Sigmoid colon (tissue), 6 donors: ENCODE measurements at regions not wholly inside any gene's neighbourhood (a gene's known extent, or its start where the extent isn't known, plus 50 kb on each side); places are given as distances from the start of the nearest gene placed in this dataset.

Experiments
- DNase-seq: peaks from one replicate; pipeline ENCODE4 v3.0.0-alpha.2; 2019
- H3K27ac ChIP-seq, 4 donors: fragments of 200-600 bp; sonication (generic); one replicate each; pipeline ENCODE4 v1.5.1; 2016 to 2019; ENCODE audit warnings: mild to moderate bottlenecking in 1 of 4
- H3K27me3 ChIP-seq, 3 donors: fragments of 200-600 bp; sonication (generic); one replicate each; pipeline ENCODE4 v1.5.1; 2019; ENCODE audit warnings: mild to moderate bottlenecking in 1 of 3
- H3K36me3 ChIP-seq, 4 donors: fragments of 200-600 bp; sonication (generic); one replicate each; pipeline ENCODE4 v1.5.1; 2016 to 2019
- H3K4me1 ChIP-seq, 4 donors: fragments of 200-600 bp; sonication (generic); one replicate each; pipeline ENCODE4 v1.5.1; 2017 to 2019
- H3K4me3 ChIP-seq, 4 donors: fragments of 200-600 bp; sonication (generic); one replicate each; pipeline ENCODE4 v1.5.1; 2017 to 2019; ENCODE audit warnings: mild to moderate bottlenecking in 2 of 4, moderate library complexity in 1 of 4
- H3K9me3 ChIP-seq, 4 donors: fragments of 200-600 bp in 3 of 4; sonication (generic) in 3 of 4; one replicate each; pipeline versions ENCODE4 v1.5.1 to v1.6.1; 2013 to 2019
- CTCF ChIP-seq, 4 experiments: fragments of 450-650 bp in 3 of 4; fragments of 200-600 bp in 1 of 4; IDR thresholded peaks; one replicate each; pipeline ENCODE4 v1.5.1; 2016 to 2019; ENCODE audit warnings: antibody characterized with exemption in 4 of 4, mild to moderate bottlenecking in 3 of 4, moderate library complexity in 2 of 4
- EP300 ChIP-seq, 4 donors: sonication (generic); formaldehyde crosslinking; IDR thresholded peaks; one replicate each; pipeline ENCODE4 v1.6.1; 2017; ENCODE audit warnings: antibody characterized with exemption in 4 of 4
- POLR2A ChIP-seq, 2 donors: fragments of 450-650 bp; IDR thresholded peaks; one replicate each; pipeline ENCODE4 v1.6.1; 2016; ENCODE audit warnings: antibody characterized with exemption in 2 of 2, mild to moderate bottlenecking in 2 of 2, moderate library complexity in 2 of 2
- POLR2AphosphoS5 ChIP-seq, 4 donors: sonication (generic); formaldehyde crosslinking; IDR thresholded peaks; one replicate each; pipeline ENCODE4 v1.6.1; 2017; ENCODE audit warnings: antibody characterized with exemption in 4 of 4
- WGBS, 2 donors: extraction: QIAGEN DNeasy Blood & Tissue Kit; methylation state at CpG; one replicate each; pipeline ENCODE4 v1.1.7; 2013; 5-methylcytosine and 5-hydroxymethylcytosine counted together
- intact Hi-C: fragments of 100-400 bp; cut with DNase I; formaldehyde crosslinking; loops from one replicate; pipeline ENCODE4 v1.15.1; 2023
- donor health status: healthy with polysubstance abuse.
- donor health status: healthy.

- 73 to 76% methylated on average over 6 of the region's 6 CpGs for WGBS, 2 donors
- no peaks in the 10 kb centered on the region for H3K4me1 ChIP-seq
- no peak for TF ChIP-seq POLR2AphosphoS5 (IDR thresholded peaks at IDR 0.05)
- no peak for TF ChIP-seq EP300 (IDR thresholded peaks at IDR 0.05)
- no peak for TF ChIP-seq CTCF (IDR thresholded peaks at IDR 0.05)
- no peak for TF ChIP-seq POLR2A (IDR thresholded peaks at IDR 0.05)
- intact Hi-C loops: no loop called here
- no peak overlapping the region for H3K4me3 ChIP-seq
- no peaks in the 10 kb centered on the region for H3K36me3 ChIP-seq
- no peak overlapping the region for H3K27ac ChIP-seq
- DNase-seq: no peak
- H3K27me3 ChIP-seq: no peaks in the 10 kb centered on the region
- H3K9me3 ChIP-seq: peaks cover 0 to under 1% (median under 1%) of the 10 kb centered on the region in 4 donors
Measured at GRCh38 chr2:71952572-71953188, 195.0 kb downstream of the CYP26B1 start.

GRCh38 chr2:71951718-71952404, 195.8 kb downstream of the CYP26B1 start:
- intact Hi-C loops: no loop called here
- no peak overlapping the region for H3K27ac ChIP-seq
- WGBS, 2 donors: 94 to 97% methylated on average over 3 of the region's 3 CpGs

DNA sequence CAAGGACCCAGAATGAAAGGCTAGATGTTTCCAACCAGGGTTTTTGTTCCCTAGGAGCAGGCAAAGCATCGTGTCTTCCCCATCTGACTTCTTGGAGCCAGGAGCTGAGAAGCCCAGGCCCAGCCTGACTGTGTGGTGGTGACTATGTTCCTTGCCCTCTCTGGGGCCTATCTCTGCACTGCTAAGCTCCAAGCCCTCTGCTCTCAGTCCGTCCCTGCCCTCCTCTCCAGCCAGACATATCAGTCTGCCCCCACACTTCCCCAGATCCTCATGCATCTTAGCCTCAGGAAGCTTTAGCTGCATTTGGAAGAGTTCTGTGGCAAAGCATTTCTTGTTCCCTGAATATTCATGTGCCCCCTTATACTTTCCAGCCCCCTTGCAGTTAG, 196.6 kb downstream of the CYP26B1 start:
- intact Hi-C loops: no loop called here
- 79 to 84% methylated on average over 2 of the region's 2 CpGs for WGBS, 2 donors
- H3K27me3 ChIP-seq: no peaks in the 10 kb centered on the region
- H3K27ac ChIP-seq: no peak overlapping the region
- DNase-seq: no peak
- H3K4me3 ChIP-seq: no peak overlapping the region
- H3K4me1 ChIP-seq: no peaks in the 10 kb centered on the region
- no peaks in the 10 kb centered on the region for H3K36me3 ChIP-seq
- H3K9me3 ChIP-seq: no peaks in the 10 kb centered on the region
- TF ChIP-seq POLR2AphosphoS5 (IDR thresholded peaks at IDR 0.05) (no peak), EP300 (IDR thresholded peaks at IDR 0.05) (no peak), POLR2A (IDR thresholded peaks at IDR 0.05) (no peak)

More at GRCh38 chr2:71951718-71952404, 195.8 kb downstream of the CYP26B1 start:
- Histone ChIP-seq H3K27me3 (no peaks in the 10 kb centered on the region), H3K4me1 (no peaks in the 10 kb centered on the region), H3K4me3 (no peak overlapping the region), H3K9me3 (no peaks in the 10 kb centered on the region), H3K36me3 (no peaks in the 10 kb centered on the region)
- DNase-seq: no peak
- TF ChIP-seq POLR2AphosphoS5 (IDR thresholded peaks at IDR 0.05) (no peak), EP300 (IDR thresholded peaks at IDR 0.05) (no peak), CTCF (IDR thresholded peaks at IDR 0.05) (no peak), POLR2A (IDR thresholded peaks at IDR 0.05) (no peak)

GRCh38 chr2:71950256-71951082, 197.2 kb downstream of the CYP26B1 start:
- Histone ChIP-seq H3K36me3 (no peaks in the 10 kb centered on the region), H3K4me3 (no peak overlapping the region), H3K9me3 (no peaks in the 10 kb centered on the region), H3K27me3 (no peaks in the 10 kb centered on the region), H3K27ac (peak overlapping the region in 1 of 4 donors; percentile 14), H3K4me1 (no peaks in the 10 kb centered on the region)
- intact Hi-C loops: no loop called here
- peak in 2 of 4 donors; percentile 13 to 47 for TF ChIP-seq POLR2AphosphoS5 (IDR thresholded peaks at IDR 0.05)
- TF ChIP-seq EP300 (IDR thresholded peaks at IDR 0.05): no peak
- peak; percentile 86 for DNase-seq
- 73 to 75% methylated on average over 4 of the region's 4 CpGs for WGBS, 2 donors

DNA sequence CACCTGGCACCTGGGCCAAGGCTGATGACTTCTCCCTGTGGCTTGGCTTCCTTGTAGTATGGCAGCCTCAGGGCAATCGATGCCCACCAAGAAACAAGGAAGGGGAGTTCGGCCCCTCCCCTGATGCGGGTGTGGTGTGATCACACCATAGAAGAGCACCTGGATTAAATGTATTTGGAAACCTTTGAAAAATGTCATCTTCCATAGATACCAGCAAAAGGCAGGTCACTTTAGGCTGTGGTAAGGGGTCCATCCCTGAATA, 198.2 kb downstream of the CYP26B1 start:
- Histone ChIP-seq H3K9me3 (no peaks in the 10 kb centered on the region), H3K36me3 (no peaks in the 10 kb centered on the region), H3K4me1 (no peaks in the 10 kb centered on the region), H3K4me3 (no peak overlapping the region), H3K27me3 (no peaks in the 10 kb centered on the region), H3K27ac (no peak overlapping the region)
- no peak for TF ChIP-seq CTCF (IDR thresholded peaks at IDR 0.05)
- TF ChIP-seq POLR2AphosphoS5 (IDR thresholded peaks at IDR 0.05): no peak
- no peak for TF ChIP-seq EP300 (IDR thresholded peaks at IDR 0.05)
- no peak for TF ChIP-seq POLR2A (IDR thresholded peaks at IDR 0.05)
- DNase-seq: no peak
- intact Hi-C loops: no loop called here
- 88 to 89% methylated on average over 3 of the region's 3 CpGs for WGBS, 2 donors
